HG02759 (cell line): ENCODE measurements at regions not wholly inside any gene's neighbourhood (a gene's known extent, or its start where the extent isn't known, plus 50 kb on each side); places are given as distances from the start of the nearest gene placed in this dataset.
"Not testable (repeated sequence)": the region's sequence is repeated elsewhere in the genome, so short reads cannot be mapped to it uniquely, and the experiment has no call there.

Experiments
- ATAC-seq: cut with Tn5 transposase; IDR thresholded peaks from one replicate; pipeline ENCODE4 v1.9.1; 2021; ENCODE audit warnings: mild to moderate bottlenecking, moderate library complexity; ENCODE audit not compliant: unreplicated experiment

- no peak for ATAC-seq
These were observed 1242.2 kb upstream of the TMEM132C start for GRCh38 chr12:127024791-127025190.

- no peak for ATAC-seq
These were observed 1241.4 kb upstream of the TMEM132C start for GRCh38 chr12:127025545-127025944.

DNA sequence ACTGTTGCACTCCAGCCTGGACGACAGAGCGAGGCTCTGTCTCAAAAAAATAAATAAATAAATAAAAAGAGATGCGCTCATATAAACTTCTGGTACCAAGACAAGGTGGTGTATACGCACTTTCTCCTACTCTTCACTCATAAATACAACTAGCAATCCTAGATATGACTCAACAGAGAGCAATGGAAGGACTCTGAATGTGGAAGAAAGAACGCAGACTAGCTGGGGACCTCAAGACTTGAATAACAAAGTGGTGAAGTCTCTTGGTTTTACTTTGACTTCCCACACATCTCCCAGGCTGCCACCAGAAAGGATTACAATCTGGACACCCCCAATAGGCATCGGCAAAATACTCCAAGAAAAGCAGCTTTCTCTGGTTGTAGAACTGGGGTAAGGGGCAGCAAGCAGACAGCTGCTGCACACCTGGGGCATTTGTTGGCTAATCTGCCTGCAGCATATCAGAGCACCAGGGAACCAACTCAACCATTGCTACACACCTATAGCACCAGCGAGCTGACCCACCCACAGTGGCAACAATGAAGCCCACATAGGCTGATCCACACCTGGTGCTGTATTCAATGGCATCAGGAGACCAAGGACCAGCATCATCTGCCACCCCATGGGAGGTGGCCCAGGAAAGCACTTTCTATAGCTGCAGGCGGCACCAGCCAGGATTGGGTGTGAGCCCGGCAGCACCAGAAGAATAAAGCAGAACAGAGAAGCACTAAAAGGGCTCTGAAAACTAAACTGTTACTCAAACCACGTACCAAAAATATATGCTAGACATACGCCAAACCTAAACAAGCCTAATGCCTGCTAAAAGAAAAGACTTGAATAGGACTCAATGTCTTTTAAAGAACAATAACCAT lies 1231.7 kb upstream of the TMEM132C start:
- no peak for ATAC-seq

GRCh38 chr12:127038152-127038551 lies 1228.8 kb upstream of the TMEM132C start:
- no peak for ATAC-seq

GRCh38 chr12:127038761-127039160 lies 1228.2 kb upstream of the TMEM132C start:
- ATAC-seq, result no peak

- ATAC-seq, result peak; percentile 96
These were observed 1224.9 kb upstream of the TMEM132C start for GRCh38 chr12:127041985-127042625.

GRCh38 chr12:127043731-127044130 lies 1223.2 kb upstream of the TMEM132C start:
- no peak for ATAC-seq

DNA sequence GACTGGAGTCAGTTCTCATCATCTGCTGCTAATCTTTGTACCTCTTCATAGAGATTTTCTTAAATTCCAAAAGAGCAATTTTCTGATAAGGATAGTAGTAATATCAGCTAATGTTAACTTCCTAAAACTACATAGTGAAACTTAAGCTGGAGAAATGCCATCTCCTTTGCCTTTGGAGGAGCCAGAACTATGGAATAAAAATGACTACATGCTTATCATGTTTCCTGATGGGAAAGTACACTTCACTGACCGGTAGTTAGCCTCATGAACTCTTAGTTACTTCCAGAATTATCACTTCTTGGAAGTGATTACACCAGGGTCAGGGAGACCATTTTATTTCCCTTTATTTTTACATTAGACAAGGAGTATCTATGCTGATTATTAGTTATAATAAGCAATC lies 1222.1 kb upstream of the TMEM132C start:
- no peak for ATAC-seq

DNA sequence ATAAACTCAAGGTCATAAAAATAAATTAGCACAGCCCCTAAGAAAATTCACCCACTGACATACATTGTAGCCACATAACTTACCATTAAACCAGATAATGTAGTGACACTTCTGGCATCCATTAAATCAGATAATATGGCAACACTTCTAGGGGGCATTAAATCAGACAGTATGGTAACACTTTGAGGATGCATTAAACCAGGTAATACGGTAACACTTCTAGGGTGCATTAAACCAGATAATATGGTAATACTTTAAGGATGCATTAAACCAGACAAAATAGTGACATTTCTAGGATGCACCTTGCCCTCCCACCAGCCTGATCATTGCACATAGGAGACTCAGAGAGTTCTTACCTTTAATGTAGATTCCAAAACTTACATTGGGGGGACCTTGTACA lies 1220.5 kb upstream of the TMEM132C start:
- no peak for ATAC-seq

GRCh38 chr12:127048057-127048456 lies 1218.9 kb upstream of the TMEM132C start:
- ATAC-seq, result no peak

- not testable (repeated sequence) for ATAC-seq
These were observed 1218.4 kb upstream of the TMEM132C start for GRCh38 chr12:127048525-127048924.

DNA sequence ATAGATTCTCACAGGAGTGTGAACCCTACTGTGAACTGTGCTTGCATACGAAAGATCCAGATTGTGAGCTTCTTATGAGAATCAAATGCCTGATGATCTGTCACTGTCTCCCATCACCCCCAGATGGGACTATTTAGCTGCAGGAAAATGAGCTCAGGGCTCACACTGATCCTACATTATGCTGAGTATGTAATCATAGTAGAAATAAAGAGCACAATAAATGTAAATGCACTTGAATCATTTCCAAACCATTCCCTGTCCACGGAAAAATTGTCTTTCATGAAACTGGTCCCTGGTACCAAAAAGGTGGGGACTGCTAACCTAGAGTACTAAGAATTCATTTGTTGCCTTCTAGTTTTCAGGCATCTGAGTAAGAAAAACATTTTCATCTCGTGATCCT lies 1215.8 kb upstream of the TMEM132C start:
- ATAC-seq, result no peak

- no peak for ATAC-seq
These were observed 1214.3 kb upstream of the TMEM132C start for GRCh38 chr12:127052511-127053232.

- ATAC-seq, result no peak
These were observed 1212.4 kb upstream of the TMEM132C start for GRCh38 chr12:127054531-127054930.

- ATAC-seq, result no peak
These were observed 1206.6 kb upstream of the TMEM132C start for GRCh38 chr12:127060310-127060847.

- no peak for ATAC-seq
These were observed 1206.0 kb upstream of the TMEM132C start for GRCh38 chr12:127060933-127061332.

- ATAC-seq, result no peak
These were observed 1203.5 kb upstream of the TMEM132C start for GRCh38 chr12:127063339-127064072.

GRCh38 chr12:127064207-127064606 lies 1202.8 kb upstream of the TMEM132C start:
- no peak for ATAC-seq

DNA sequence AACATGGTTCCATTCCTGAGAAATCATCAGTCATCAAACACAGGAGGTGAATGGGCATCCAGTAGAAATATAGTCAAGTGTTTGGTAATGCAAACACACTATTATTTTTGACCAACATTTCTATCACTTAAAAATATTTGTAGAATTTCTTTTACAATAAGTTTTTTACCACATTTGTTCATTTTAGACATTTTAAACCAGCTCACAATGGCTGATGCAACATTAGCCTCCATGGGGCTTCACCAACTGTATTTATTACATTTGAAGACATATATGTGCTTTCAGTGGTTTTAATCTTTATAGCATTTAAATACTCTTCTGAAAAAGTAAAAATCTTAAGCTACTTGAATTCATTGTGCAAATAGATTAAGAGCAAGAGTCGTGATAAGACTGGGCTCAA lies 1201.4 kb upstream of the TMEM132C start:
- no peak for ATAC-seq

- ATAC-seq, result no peak
These were observed 1196.3 kb upstream of the TMEM132C start for GRCh38 chr12:127070515-127071157.
